Heart left ventricle (tissue), 16 donors: ENCODE measurements at regions not wholly inside any gene's neighbourhood (a gene's known extent, or its start where the extent isn't known, plus 50 kb on each side); places are given as distances from the start of the nearest gene placed in this dataset.

Source experiments
- ATAC-seq, 4 donors: fragments of 200-7000 bp; cut with Tn5 transposase; one replicate each; pipeline ENCODE4 v1.9.1; 2020 to 2022; ENCODE audit warnings: moderate library complexity in 4 of 4, mild to moderate bottlenecking in 3 of 4, moderate number of reproducible peaks in 1 of 4
- DNase-seq, 5 donors: peaks; one replicate each; pipeline ENCODE4 v3.0.0-alpha.2; 2020
- H3K27ac ChIP-seq, 12 donors: fragments of 200-600 bp; sonication (generic) in 4 of 12; one replicate each; pipeline versions ENCODE4 v1.5.0 to v1.8.0; 2016 to 2022; ENCODE audit warnings: mild to moderate bottlenecking in 2 of 12
- H3K27me3 ChIP-seq, 9 donors: fragments of 200-600 bp; sonication (generic) in 2 of 9; one replicate each; pipeline versions ENCODE4 v1.5.1 to v1.8.0; 2016 to 2022; ENCODE audit warnings: mild to moderate bottlenecking in 3 of 9
- H3K36me3 ChIP-seq, 9 donors: fragments of 200-600 bp; sonication (generic) in 2 of 9; one replicate each; pipeline versions ENCODE4 v1.5.0 to v1.8.0; 2018 to 2022; ENCODE audit warnings: mild to moderate bottlenecking in 2 of 9
- H3K4me1 ChIP-seq, 12 donors: fragments of 200-600 bp; sonication (generic) in 4 of 12; one replicate each; pipeline versions ENCODE4 v1.5.0 to v1.8.0; 2016 to 2022; ENCODE audit warnings: mild to moderate bottlenecking in 3 of 12
- H3K4me3 ChIP-seq, 12 donors: fragments of 200-600 bp; sonication (generic) in 4 of 12; one replicate each; pipeline versions ENCODE4 v1.5.0 to v1.8.0; 2017 to 2022; ENCODE audit warnings: mild to moderate bottlenecking in 9 of 12, moderate library complexity in 4 of 12
- H3K9me3 ChIP-seq, 12 donors: fragments of 200-600 bp; sonication (generic) in 4 of 12; one replicate each; pipeline versions ENCODE4 v1.5.0 to v1.8.0; 2016 to 2022; ENCODE audit warnings: mild to moderate bottlenecking in 1 of 12
- POLR2A ChIP-seq, 2 donors: fragments of 450-650 bp; IDR thresholded peaks; one replicate each; pipeline ENCODE4 v1.6.1; 2017; ENCODE audit warnings: antibody characterized with exemption in 2 of 2, mild to moderate bottlenecking in 2 of 2, moderate library complexity in 2 of 2
- WGBS, 4 donors: extraction: QIAGEN DNeasy Blood & Tissue Kit in 2 of 4; methylation state at CpG; one replicate each; pipeline versions ENCODE4 v1.1.5 to v1.1.7; 2013 to 2018; 5-methylcytosine and 5-hydroxymethylcytosine counted together
- intact Hi-C, 10 donors: fragments of 100-400 bp; cut with DNase I; formaldehyde crosslinking; loops; one replicate each; pipeline versions ENCODE4 v1.11.1 to v1.14.2; 2022
- TF ChIP-seq, protein P1 (sequence below), 12 donors: fragments of 200-600 bp; sonication (generic) in 4 of 12; IDR thresholded peaks; one replicate each; pipeline versions ENCODE4 v1.5.0 to v1.8.0; 2018 to 2022; ENCODE audit warnings: antibody characterized with exemption in 12 of 12, mild to moderate bottlenecking in 5 of 12
- donor health status: ischemic (EF 13 %, LVEDD 7.1; RV severe dilation, severe dysfunction).
- donor health status: healthy with polysubstance abuse.
- donor health status: DM: no; HTN: yes; CAD: no.
- donor health status: DM: no; HTN: no; CAD: no.
- donor health status: ischemic (EF 25% LVEDD 6.9; RV normal size, moderate dysfunction).
- donor health status: ischemic (EF 25% LVEDD 5.7; RV mildly dilated, moderate dysfunction).
- donor health status: healthy.
- donor health status: DM: yes; HTN: yes; CAD: no.
- donor health status: ischemic (EF 35%, LVEDD 5.7; RV mildly dilated, moderate dysfunction).
- donor health status: nonischemic (EF 11% LVEDD 7.7; RV severe dilation, severe dysfunction).
- donor health status: DM: yes; HTN: yes; CAD: no.
- donor health status: PGD.
- donor health status: ischemic (EF 29% LVEDD 5.4; RV normal size, mild dysfunction).
- donor health status: nonischemic (EF 23%, LVEDD 6.1; RV moderate dilation, normal function).

DNA sequence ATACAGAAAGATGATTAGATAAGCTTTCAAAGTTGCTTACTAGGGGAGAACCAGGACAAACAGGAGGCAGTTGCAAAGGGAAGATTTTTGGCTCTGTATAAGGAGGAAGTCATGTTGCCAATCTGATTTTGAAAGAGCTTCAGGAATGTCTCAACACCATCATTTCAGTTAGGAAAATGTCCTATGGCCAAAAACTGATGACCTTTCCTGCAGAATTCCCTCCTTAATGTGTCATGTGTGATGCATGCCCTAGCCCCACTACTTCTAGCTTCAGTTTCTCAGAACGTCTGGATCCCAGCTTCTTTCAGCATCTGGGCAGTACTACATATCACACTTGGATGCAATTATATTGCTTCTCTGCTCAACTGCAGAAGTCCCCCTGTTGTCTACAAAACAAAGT, 211.5 kb upstream of the NREP start:
- Histone ChIP-seq H3K9me3 (no peaks in the 10 kb centered on the region), H3K4me3 (no peak overlapping the region), H3K27ac (no peak overlapping the region), H3K27me3 (no peaks in the 10 kb centered on the region), H3K36me3 (no peaks in the 10 kb centered on the region), H3K4me1 (peaks cover 0 to 5% (median 0%) of the 10 kb centered on the region in 12 donors)
- intact Hi-C loops: no loop called here
- DNase-seq: no peak
- 45 to 52% (median 49%) methylated on average over 1 of the region's 1 CpG for WGBS, 4 donors
- no peak for TF ChIP-seq POLR2A (IDR thresholded peaks at IDR 0.05)
- TF ChIP-seq, protein P1, sequence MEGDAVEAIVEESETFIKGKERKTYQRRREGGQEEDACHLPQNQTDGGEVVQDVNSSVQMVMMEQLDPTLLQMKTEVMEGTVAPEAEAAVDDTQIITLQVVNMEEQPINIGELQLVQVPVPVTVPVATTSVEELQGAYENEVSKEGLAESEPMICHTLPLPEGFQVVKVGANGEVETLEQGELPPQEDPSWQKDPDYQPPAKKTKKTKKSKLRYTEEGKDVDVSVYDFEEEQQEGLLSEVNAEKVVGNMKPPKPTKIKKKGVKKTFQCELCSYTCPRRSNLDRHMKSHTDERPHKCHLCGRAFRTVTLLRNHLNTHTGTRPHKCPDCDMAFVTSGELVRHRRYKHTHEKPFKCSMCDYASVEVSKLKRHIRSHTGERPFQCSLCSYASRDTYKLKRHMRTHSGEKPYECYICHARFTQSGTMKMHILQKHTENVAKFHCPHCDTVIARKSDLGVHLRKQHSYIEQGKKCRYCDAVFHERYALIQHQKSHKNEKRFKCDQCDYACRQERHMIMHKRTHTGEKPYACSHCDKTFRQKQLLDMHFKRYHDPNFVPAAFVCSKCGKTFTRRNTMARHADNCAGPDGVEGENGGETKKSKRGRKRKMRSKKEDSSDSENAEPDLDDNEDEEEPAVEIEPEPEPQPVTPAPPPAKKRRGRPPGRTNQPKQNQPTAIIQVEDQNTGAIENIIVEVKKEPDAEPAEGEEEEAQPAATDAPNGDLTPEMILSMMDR (IDR thresholded peaks at IDR 0.05): no peak
- peak in 3 of 4 donors; percentile 42 to 74 (median 48) for ATAC-seq

DNA sequence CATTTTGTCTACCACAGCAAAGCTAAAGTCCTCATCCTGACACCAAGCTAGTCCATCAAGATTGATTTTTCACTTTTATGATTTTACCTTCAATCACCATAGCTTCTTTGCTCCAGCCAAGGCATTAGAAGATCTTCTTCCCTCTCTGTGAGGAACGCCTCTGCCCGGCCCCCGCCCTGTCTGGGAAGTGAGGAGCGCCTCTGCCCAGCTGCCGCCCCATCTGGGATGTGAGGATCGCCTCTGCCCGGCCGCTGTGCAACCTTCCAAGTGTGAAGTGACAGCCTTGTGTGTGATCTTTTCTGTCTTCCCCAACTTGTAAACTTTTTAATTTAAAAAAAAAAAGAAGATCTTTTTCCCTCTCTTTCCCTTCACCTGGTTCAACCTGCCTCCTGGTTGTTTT, 210.5 kb upstream of the NREP start:
- ATAC-seq: no peak
- Histone ChIP-seq H3K4me1 (peaks cover 0 to 5% (median 0%) of the 10 kb centered on the region in 12 donors), H3K9me3 (no peaks in the 10 kb centered on the region), H3K27ac (no peak overlapping the region), H3K27me3 (no peaks in the 10 kb centered on the region), H3K36me3 (no peaks in the 10 kb centered on the region), H3K4me3 (no peak overlapping the region)
- TF ChIP-seq, protein P1 (IDR thresholded peaks at IDR 0.05): no peak
- no peak for TF ChIP-seq POLR2A (IDR thresholded peaks at IDR 0.05)
- 95 to 100% (median 98%) methylated on average over 8 of the region's 8 CpGs for WGBS, 4 donors
- intact Hi-C loops: no loop called here
- DNase-seq: no peak

DNA sequence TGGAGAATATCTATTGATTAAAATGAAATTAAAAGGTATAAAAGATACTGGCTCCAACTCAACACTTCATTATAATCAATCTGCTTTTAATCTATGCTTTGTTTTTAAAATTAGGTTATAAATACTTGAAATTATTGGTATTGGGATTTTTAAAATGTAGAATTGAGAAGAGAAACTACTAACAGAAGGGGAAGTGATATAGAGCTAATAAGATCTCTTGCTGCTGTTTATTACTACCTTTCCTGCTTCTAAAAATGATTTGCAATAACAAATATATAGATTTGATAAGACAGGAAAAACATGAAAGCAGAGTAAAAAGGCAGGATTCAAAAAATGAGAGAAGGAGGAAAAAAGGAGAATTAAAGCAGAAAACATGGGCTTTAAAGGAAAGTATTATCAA, 209.3 kb upstream of the NREP start:
- no peak for TF ChIP-seq POLR2A (IDR thresholded peaks at IDR 0.05)
- TF ChIP-seq, protein P1 (IDR thresholded peaks at IDR 0.05): no peak
- intact Hi-C loops: no loop called here
- Histone ChIP-seq H3K9me3 (no peaks in the 10 kb centered on the region), H3K27me3 (no peaks in the 10 kb centered on the region), H3K27ac (no peak overlapping the region), H3K4me1 (peaks cover 0 to 6% (median 0%) of the 10 kb centered on the region in 12 donors), H3K36me3 (no peaks in the 10 kb centered on the region), H3K4me3 (no peak overlapping the region)
- ATAC-seq: no peak
- DNase-seq: no peak

DNA sequence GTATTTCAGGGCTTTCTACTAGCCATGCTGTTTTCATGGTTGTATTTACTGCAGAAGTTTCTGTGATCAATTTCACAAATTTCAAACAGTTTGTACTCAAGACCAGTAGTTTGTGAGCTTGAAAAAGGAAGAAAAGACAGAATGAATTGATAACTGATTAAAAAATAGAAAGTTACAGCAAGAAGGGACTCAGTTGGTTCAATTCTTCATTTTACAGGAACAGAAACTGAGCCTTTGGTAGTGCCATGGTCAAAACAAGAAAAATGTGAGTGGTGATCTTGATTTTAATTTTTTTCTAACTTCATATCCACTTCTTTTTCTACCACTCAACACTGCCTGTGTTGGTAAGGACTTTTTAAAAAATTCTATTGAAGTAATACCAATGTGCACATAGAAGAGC, 206.6 kb upstream of the NREP start:
- no peak for DNase-seq
- intact Hi-C loops: no loop called here
- H3K9me3 ChIP-seq: no peaks in the 10 kb centered on the region
- no peaks in the 10 kb centered on the region for H3K27me3 ChIP-seq
- peaks cover 0 to 6% (median 0%) of the 10 kb centered on the region in 12 donors for H3K4me1 ChIP-seq
- no peaks in the 10 kb centered on the region for H3K36me3 ChIP-seq
- H3K4me3 ChIP-seq: no peak overlapping the region
- no peak for ATAC-seq
- no peak overlapping the region for H3K27ac ChIP-seq
- TF ChIP-seq, protein P1 (IDR thresholded peaks at IDR 0.05): no peak
- TF ChIP-seq POLR2A (IDR thresholded peaks at IDR 0.05): no peak
